ENCODE measurements at regions not wholly inside any gene's neighbourhood (a gene's known extent, or its start where the extent isn't known, plus 50 kb on each side); places are given as distances from the start of the nearest gene placed in this dataset.

GRCh38 chr1:232225336-232226131 is 404.4 kb downstream of the SIPA1L2 start:
- Mint-ChIP-seq H3K4me1 (peaks cover 7 to 24% (median 9%) of the 10 kb centered on the region in 7 donors), H3K9me3 (no peaks in the 10 kb centered on the region), H3K36me3 (no peaks in the 10 kb centered on the region), H3K27ac (peak overlapping the region in 4 of 9 donors; percentile 14 to 71 (median 60)), H3K4me3 (peak overlapping the region in 5 of 10 donors; percentile 50 to 67 (median 59)), H3K27me3 (peaks cover 0 to 10% (median 5%) of the 10 kb centered on the region in 5 donors)
- peaks cover 11% of the 10 kb centered on the region in 2 donors for H3K4me1 ChIP-seq (ENCODE audit: control insufficient read depth in 2 of 2, insufficient read depth in 2 of 2, low read length in 2 of 2)
- intact Hi-C loops (cut with micrococcal nuclease), result loop anchor here in 1 of 2 donors (10.0 kb wide), 1 partner anchor 399 kb away; no protein-coding TSS in a partner anchor
- no peaks in the 10 kb centered on the region for H3K27me3 ChIP-seq (ENCODE audit: control insufficient read depth in 2 of 2, insufficient read depth in 2 of 2, low read length in 2 of 2)
- POLR2A ChIA-PET, result no interaction called here
- H3K36me3 ChIP-seq (ENCODE audit: control insufficient read depth in 2 of 3, insufficient read depth in 3 of 3, low read length in 3 of 3), result no peaks in the 10 kb centered on the region
- H3K4me3 ChIP-seq (ENCODE audit: low read length), result no peak overlapping the region
- no peak overlapping the region for H3K27ac ChIP-seq (ENCODE audit: low read depth, low read length)
- H3K9me3 ChIP-seq (ENCODE audit: control insufficient read depth in 2 of 3, low read length in 3 of 3), result no peaks in the 10 kb centered on the region
- CTCF ChIA-PET, result no interaction called here
- DNase-seq (no peak), ATAC-seq (no peak)

- no peak overlapping the region for H3K27ac Mint-ChIP-seq
- H3K4me3 Mint-ChIP-seq, result no peak overlapping the region
- H3K4me1 ChIP-seq (ENCODE audit: control insufficient read depth in 2 of 2, insufficient read depth in 2 of 2, low read length in 2 of 2), result peaks cover 11% of the 10 kb centered on the region in 2 donors
- peaks cover 7 to 24% (median 9%) of the 10 kb centered on the region in 7 donors for H3K4me1 Mint-ChIP-seq
- DNase-seq, result no peak
- POLR2A ChIA-PET, result no interaction called here
- ATAC-seq, result no peak
- no peaks in the 10 kb centered on the region for H3K9me3 Mint-ChIP-seq
- no peak overlapping the region for H3K27ac ChIP-seq (ENCODE audit: low read depth, low read length)
- no peaks in the 10 kb centered on the region for H3K27me3 ChIP-seq (ENCODE audit: control insufficient read depth in 2 of 2, insufficient read depth in 2 of 2, low read length in 2 of 2)
- no peaks in the 10 kb centered on the region for H3K9me3 ChIP-seq (ENCODE audit: control insufficient read depth in 2 of 3, low read length in 3 of 3)
- no peak overlapping the region for H3K4me3 ChIP-seq (ENCODE audit: low read length)
- CTCF ChIA-PET, result no interaction called here
- intact Hi-C loops (cut with micrococcal nuclease), result loop anchor here in 1 of 2 donors (10.0 kb wide), 1 partner anchor 401 kb away; no protein-coding TSS in a partner anchor
- H3K36me3 ChIP-seq (ENCODE audit: control insufficient read depth in 2 of 3, insufficient read depth in 3 of 3, low read length in 3 of 3), result no peaks in the 10 kb centered on the region
- peaks cover 0 to 5% (median 0%) of the 10 kb centered on the region in 5 donors for H3K27me3 Mint-ChIP-seq
- no peaks in the 10 kb centered on the region for H3K36me3 Mint-ChIP-seq
Observed at GRCh38 chr1:232223887-232224286, 406.0 kb downstream of the SIPA1L2 start.

DNA sequence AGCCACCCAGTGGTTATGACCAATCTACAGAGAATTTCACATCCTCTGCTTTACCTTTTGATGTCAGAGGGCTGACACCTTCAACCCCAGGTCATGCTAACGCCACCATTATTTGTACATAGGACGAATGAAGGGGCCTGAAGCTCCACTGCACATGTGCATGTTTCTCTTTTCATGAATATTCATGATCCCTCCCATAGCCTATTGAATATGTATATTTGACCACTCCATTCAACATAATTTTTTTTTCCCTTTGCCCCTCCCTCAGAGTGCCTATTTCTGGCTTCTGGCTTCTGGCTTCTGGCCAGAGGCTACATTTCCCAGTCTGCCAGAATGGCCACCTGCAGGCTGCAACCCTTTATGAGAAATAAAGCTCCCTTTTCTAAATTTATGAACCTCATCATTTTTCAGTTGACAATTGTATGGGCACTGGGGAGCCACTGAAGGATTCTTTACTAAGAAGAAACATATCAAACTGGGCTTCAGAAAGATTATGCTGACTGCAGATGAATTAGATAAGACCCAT is 406.7 kb downstream of the SIPA1L2 start:
- no peaks in the 10 kb centered on the region for H3K36me3 ChIP-seq (ENCODE audit: control insufficient read depth in 2 of 3, insufficient read depth in 3 of 3, low read length in 3 of 3)
- POLR2A ChIA-PET, result no interaction called here
- ATAC-seq, result no peak
- Mint-ChIP-seq H3K27ac (no peak overlapping the region), H3K27me3 (peaks cover 0 to 5% (median 0%) of the 10 kb centered on the region in 5 donors), H3K4me3 (no peak overlapping the region), H3K9me3 (no peaks in the 10 kb centered on the region), H3K36me3 (no peaks in the 10 kb centered on the region), H3K4me1 (peaks cover 7 to 24% (median 9%) of the 10 kb centered on the region in 7 donors)
- peaks cover 11% of the 10 kb centered on the region in 2 donors for H3K4me1 ChIP-seq (ENCODE audit: control insufficient read depth in 2 of 2, insufficient read depth in 2 of 2, low read length in 2 of 2)
- H3K4me3 ChIP-seq (ENCODE audit: low read length), result no peak overlapping the region
- intact Hi-C loops (cut with micrococcal nuclease), result loop anchor here in 1 of 2 donors (10.0 kb wide), 1 partner anchor 402 kb away; no protein-coding TSS in a partner anchor
- H3K27ac ChIP-seq (ENCODE audit: low read depth, low read length), result no peak overlapping the region
- DNase-seq, result no peak
- no peaks in the 10 kb centered on the region for H3K27me3 ChIP-seq (ENCODE audit: control insufficient read depth in 2 of 2, insufficient read depth in 2 of 2, low read length in 2 of 2)
- CTCF ChIA-PET, result no interaction called here
- no peaks in the 10 kb centered on the region for H3K9me3 ChIP-seq (ENCODE audit: control insufficient read depth in 2 of 3, low read length in 3 of 3)

DNA sequence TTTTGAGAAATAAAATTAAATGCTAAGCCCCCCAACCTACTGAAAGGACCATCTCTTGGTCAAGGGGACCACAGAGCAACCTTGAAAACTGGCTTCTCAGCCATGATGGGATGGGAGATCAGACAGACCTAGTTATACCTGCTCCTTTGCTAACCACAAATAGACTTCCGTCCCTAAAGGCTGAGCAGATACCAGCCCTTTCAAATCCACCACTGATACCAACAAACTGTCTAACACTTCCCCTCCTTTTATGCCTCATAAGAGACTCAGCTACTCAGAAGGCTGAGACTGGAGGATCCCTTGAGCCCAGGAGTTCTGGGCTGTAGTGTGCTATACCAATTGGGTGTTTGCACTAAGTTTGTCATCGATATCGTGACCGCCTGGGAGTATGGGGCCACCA is 407.3 kb downstream of the SIPA1L2 start:
- no peaks in the 10 kb centered on the region for H3K9me3 ChIP-seq (ENCODE audit: control insufficient read depth in 2 of 3, low read length in 3 of 3)
- H3K27me3 ChIP-seq (ENCODE audit: control insufficient read depth in 2 of 2, insufficient read depth in 2 of 2, low read length in 2 of 2), result no peaks in the 10 kb centered on the region
- Mint-ChIP-seq H3K27me3 (peaks cover 0 to 2% (median 0%) of the 10 kb centered on the region in 5 donors), H3K4me3 (no peak overlapping the region), H3K4me1 (peaks cover 7 to 22% (median 9%) of the 10 kb centered on the region in 7 donors), H3K36me3 (no peaks in the 10 kb centered on the region), H3K9me3 (no peaks in the 10 kb centered on the region), H3K27ac (no peak overlapping the region)
- peaks cover 11% of the 10 kb centered on the region in 2 donors for H3K4me1 ChIP-seq (ENCODE audit: control insufficient read depth in 2 of 2, insufficient read depth in 2 of 2, low read length in 2 of 2)
- no peaks in the 10 kb centered on the region for H3K36me3 ChIP-seq (ENCODE audit: control insufficient read depth in 2 of 3, insufficient read depth in 3 of 3, low read length in 3 of 3)
- ATAC-seq (no peak), DNase-seq (no peak)
- no peak overlapping the region for H3K4me3 ChIP-seq (ENCODE audit: low read length)
- intact Hi-C loops (cut with micrococcal nuclease), result loop anchor here in 1 of 2 donors (10.0 kb wide), 1 partner anchor 402 kb away; no protein-coding TSS in a partner anchor
- POLR2A ChIA-PET, result no interaction called here
- H3K27ac ChIP-seq (ENCODE audit: low read depth, low read length), result no peak overlapping the region
- CTCF ChIA-PET, result no interaction called here

DNA sequence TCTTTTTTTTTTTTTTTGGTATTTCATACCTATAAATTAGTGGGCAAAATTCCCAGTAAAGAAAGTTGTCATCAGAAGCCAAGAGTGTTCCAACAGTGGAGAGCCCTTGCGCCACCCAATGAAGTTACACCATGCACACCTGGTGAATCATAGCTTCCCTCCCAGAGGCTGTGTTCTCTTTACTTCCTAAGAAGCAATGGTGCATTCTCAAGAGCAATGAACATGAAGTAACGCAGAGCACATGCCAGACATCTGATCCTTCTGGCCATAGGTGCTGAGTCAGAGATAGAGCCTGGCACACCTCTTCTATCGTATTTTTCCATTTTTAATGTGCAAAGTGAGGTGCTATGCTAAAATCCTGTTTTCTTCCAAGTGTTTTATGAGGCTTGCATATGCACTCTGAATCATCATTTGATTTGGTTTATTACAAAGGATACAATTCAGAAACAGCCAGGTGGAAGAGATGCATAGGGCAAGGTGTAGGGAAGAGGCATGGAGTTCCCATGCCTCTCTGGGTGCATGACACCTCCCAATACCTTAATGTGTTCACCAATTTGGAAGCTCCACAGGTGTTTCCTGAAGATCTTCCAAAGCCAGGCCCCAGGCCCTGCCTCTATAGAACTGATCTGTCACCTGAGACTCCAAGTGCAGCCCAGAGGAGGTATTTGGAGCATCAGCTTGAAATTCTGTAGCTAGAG is 408.0 kb downstream of the SIPA1L2 start:
- Mint-ChIP-seq H3K4me1 (peaks cover 7 to 17% (median 8%) of the 10 kb centered on the region in 7 donors), H3K9me3 (no peaks in the 10 kb centered on the region), H3K27ac (no peak overlapping the region), H3K36me3 (no peaks in the 10 kb centered on the region), H3K4me3 (no peak overlapping the region), H3K27me3 (no peaks in the 10 kb centered on the region)
- no peak for DNase-seq
- ChIA-PET POLR2A (no interaction called here), CTCF (no interaction called here)
- intact Hi-C loops (cut with micrococcal nuclease), result loop anchor here in 1 of 2 donors (10.0 kb wide), 1 partner anchor 403 kb away; no protein-coding TSS in a partner anchor
- H3K9me3 ChIP-seq (ENCODE audit: control insufficient read depth in 2 of 3, low read length in 3 of 3), result no peaks in the 10 kb centered on the region
- no peak overlapping the region for H3K27ac ChIP-seq (ENCODE audit: low read depth, low read length)
- peaks cover 8 to 10% of the 10 kb centered on the region in 2 donors for H3K4me1 ChIP-seq (ENCODE audit: control insufficient read depth in 2 of 2, insufficient read depth in 2 of 2, low read length in 2 of 2)
- no peak for ATAC-seq
- H3K36me3 ChIP-seq (ENCODE audit: control insufficient read depth in 2 of 3, insufficient read depth in 3 of 3, low read length in 3 of 3), result no peaks in the 10 kb centered on the region
- no peaks in the 10 kb centered on the region for H3K27me3 ChIP-seq (ENCODE audit: control insufficient read depth in 2 of 2, insufficient read depth in 2 of 2, low read length in 2 of 2)
- no peak overlapping the region for H3K4me3 ChIP-seq (ENCODE audit: low read length)

GRCh38 chr1:232218955-232219865 is 410.7 kb downstream of the SIPA1L2 start:
- Histone ChIP-seq H3K27ac (ENCODE audit: low read depth, low read length) (no peak overlapping the region), H3K36me3 (ENCODE audit: control insufficient read depth in 2 of 3, insufficient read depth in 3 of 3, low read length in 3 of 3) (no peaks in the 10 kb centered on the region), H3K27me3 (ENCODE audit: control insufficient read depth in 2 of 2, insufficient read depth in 2 of 2, low read length in 2 of 2) (no peaks in the 10 kb centered on the region), H3K9me3 (ENCODE audit: control insufficient read depth in 2 of 3, low read length in 3 of 3) (no peaks in the 10 kb centered on the region), H3K4me1 (ENCODE audit: control insufficient read depth in 2 of 2, insufficient read depth in 2 of 2, low read length in 2 of 2) (no peaks in the 10 kb centered on the region), H3K4me3 (ENCODE audit: low read length) (no peak overlapping the region)
- peak; percentile 29 for ATAC-seq
- Mint-ChIP-seq H3K27me3 (no peaks in the 10 kb centered on the region), H3K4me3 (no peak overlapping the region), H3K27ac (no peak overlapping the region), H3K4me1 (peaks cover 0 to 1% (median 0%) of the 10 kb centered on the region in 7 donors), H3K9me3 (no peaks in the 10 kb centered on the region), H3K36me3 (no peaks in the 10 kb centered on the region)
- POLR2A ChIA-PET, result no interaction called here
- CTCF ChIA-PET, result no interaction called here
- intact Hi-C loops (cut with micrococcal nuclease), result no loop called here
- no peak for DNase-seq

Measured in naive thymus-derived CD4-positive, alpha-beta T cell (primary cell).